Daoy (cell line): ENCODE measurements at regions not wholly inside any gene's neighbourhood (a gene's known extent, or its start where the extent isn't known, plus 50 kb on each side); places are given as distances from the start of the nearest gene placed in this dataset.
"Not testable (repeated sequence)": the region's sequence is repeated elsewhere in the genome, so short reads cannot be mapped to it uniquely, and the experiment has no call there.

Experiments
- DNase-seq: peaks from one replicate; pipeline ENCODE4 v3.0.0-alpha.2; 2015; ENCODE audit warnings: low read depth

DNA sequence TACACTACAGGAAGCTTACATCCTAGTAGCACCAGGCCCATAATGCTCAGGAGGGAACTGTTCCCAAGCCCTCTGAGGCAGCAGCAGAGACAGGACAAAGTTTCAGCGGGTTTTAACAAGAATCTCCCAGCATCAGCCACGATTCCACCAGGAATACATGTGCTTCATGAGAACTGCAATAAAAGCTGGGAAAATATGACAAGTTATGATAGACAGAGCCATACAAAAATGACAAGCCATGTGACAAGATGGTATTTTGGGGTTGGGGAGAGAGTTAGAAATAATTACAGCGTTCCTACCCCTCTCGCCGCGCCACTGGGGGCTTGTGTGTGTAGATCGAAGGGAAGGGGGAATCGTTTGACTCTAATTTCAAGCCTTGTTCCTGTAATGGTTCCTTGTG is 112.7 kb upstream of the CTBP2 start:
- no peak for DNase-seq

DNA sequence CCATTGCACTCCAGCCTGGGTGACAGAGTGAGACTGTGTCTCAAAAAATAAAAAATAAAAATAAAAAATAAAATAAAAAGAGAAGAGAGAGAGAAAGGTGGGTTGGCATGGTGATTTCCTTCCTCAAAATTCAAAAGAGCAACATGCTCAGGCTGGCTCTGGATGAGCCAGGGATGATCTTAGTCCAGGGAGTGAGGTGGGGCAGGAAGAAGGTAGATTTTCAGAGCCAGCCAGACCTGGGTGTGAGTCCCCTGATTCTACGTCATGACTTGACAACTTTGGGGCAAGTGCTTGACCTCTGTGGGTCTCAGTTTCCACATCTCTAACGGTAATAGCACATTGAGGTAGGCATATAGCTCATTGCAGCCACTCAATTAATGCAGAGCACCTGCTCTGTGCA is 109.4 kb upstream of the CTBP2 start:
- DNase-seq = no peak

GRCh38 chr10:125266966-125267365 is 106.6 kb upstream of the CTBP2 start:
- no peak for DNase-seq

DNA sequence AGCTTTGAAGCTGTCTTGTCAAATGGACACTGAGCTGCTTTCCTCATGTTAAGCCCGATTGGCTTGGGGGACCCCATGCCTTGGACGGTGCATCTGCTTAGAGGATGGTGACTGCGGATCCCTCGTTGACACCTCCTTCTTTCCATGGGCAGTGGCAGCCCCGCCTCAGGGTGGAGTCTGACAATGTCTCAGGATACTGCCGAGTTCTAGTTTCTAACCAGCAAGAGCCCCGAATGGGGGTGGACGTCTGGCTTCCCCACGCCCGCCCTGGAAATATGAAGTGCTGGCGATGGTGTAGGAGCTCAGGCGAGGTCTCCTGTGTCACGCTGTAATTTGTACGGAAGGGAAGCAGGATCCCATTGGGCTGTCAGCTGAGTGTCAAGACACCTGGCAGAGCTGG is 106.2 kb upstream of the CTBP2 start:
- DNase-seq = no peak

- no peak for DNase-seq
These were observed 105.2 kb upstream of the CTBP2 start for GRCh38 chr10:125265579-125265955.

- no peak for DNase-seq
These were observed 104.6 kb upstream of the CTBP2 start for GRCh38 chr10:125264757-125265578.

DNA sequence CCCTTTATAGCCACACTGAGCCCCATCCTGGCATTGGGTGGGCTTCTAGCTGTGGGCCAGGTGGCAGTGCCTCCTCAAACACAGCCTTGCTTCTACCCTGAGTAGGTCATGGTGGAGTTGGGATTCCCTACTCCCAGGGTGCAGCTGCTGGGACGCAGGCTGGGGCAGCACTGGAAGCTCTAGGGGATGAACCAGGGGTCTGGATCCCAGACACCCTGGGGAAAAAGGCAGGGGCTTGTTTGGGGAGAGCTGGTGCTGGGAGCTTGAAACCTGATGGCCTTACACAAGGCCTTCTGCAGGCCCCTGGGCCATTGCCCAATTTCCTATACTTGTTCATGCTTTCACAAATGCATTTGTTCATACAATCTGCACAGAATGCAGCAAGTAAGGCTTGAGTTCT is 103.7 kb upstream of the CTBP2 start:
- no peak for DNase-seq

DNA sequence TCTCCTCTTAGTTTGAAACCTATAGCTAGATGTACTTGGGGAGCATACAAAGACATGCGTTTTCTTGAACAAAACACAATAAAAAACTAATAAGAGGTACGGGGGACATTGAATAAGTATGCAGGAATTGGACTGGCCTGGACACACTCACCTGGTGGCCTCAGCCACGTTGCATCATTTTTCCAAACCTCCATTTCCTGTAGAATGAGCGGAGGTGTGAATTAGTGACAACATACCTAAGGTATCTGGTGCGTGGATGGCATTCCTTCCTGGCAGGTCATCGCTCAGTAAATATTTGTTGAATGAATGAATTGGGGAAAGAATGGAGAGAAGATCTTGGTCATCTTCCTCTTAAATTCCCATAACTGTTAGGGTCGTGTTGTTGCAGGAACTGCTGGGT is 103.2 kb upstream of the CTBP2 start:
- peak; percentile 45 for DNase-seq

GRCh38 chr10:125262920-125263319 is 102.6 kb upstream of the CTBP2 start:
- no peak for DNase-seq

- DNase-seq = no peak
These were observed 102.0 kb upstream of the CTBP2 start for GRCh38 chr10:125262409-125262808.

DNA sequence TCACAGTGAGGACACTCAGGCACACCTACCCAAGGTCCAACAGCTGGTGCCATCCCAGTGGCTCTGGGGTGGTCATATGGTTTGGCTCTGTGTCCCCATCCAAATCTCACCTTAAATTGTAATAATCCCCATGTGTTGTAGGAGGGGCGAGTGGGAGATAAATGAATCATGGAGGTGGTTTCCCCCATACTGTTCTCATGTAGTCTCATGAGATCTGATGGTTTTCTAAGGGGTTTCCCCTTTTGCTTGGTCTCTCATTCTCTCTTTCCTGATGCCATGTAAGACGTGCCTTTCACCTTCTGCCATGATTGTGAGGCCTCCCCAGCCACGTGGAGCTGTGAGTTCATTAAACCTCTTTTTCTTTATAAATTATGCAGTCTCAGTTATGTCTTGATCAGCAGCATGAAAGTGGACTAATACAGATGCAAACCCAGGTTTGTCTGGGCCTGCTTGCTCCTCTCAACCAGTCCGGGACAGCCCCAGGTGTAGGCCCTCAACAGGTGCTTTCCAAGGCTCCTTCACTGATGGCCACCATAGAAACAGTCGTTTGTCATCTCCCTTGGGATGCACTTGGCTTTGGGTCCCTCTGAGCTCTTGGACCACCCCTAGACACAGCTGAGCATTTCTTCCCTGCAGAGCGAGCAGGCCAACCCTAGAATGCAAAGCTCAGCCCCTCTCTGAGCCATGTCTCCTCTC is 101.3 kb upstream of the CTBP2 start:
- DNase-seq = no peak

DNA sequence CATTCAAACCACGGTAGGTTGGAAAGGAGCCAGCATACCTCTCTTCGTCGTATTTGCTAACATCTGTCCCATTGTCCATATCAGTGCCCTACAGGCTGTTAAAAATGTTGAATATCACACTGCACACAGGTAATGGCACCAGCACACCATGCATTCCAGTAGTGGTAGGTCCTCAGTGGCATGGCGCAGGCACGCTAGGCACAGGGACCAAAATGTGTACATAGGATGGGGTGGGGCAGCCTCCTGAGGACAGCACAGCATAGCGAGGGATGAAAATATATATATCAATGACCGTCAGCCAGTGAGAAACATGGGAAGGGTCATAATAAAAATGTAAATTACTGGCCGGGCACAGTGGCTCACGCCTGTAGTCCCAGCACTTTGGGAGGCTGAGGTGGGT is 99.9 kb upstream of the CTBP2 start:
- no peak for DNase-seq

DNA sequence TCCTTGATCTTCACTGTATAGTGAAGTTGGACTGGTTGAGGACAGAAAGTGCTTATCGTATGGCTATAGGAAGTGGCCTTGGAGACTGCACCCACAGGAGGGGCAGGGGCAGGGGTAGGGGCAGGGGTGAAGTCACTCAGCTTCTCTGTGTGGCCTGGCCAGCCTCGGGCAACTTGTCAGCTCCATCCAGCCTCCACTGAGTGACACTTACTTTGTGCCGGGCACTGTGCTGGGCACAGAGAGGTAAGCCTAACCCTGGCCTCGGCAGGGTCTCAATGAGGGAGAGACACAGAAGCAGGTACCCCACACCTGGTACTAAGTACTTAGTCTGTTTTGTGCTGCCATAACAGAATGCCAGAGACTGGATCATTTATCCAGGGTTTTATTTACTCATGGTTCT is 99.3 kb upstream of the CTBP2 start:
- DNase-seq = no peak

DNA sequence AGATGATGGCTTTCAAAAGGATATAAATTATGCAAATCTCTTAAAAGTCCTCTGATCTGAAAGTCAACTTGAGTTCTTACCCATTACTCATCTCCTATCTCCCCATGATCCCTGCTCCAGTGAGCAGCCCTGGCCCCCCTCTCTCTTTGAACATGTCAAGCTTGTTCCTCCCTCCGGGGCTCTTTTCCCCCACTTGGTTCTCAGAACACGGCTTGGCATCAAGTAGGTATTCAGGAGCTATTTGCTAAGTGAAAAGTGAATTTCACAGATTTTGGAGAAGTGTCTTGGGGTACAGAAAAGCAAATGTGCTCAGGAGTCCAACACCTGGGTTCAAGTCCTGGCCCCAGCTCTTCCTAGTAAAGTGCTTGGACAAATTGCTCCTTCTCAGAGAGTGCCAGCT is 98.3 kb upstream of the CTBP2 start:
- no peak for DNase-seq

- no peak for DNase-seq
These were observed 97.3 kb upstream of the CTBP2 start for GRCh38 chr10:125257521-125258108.

DNA sequence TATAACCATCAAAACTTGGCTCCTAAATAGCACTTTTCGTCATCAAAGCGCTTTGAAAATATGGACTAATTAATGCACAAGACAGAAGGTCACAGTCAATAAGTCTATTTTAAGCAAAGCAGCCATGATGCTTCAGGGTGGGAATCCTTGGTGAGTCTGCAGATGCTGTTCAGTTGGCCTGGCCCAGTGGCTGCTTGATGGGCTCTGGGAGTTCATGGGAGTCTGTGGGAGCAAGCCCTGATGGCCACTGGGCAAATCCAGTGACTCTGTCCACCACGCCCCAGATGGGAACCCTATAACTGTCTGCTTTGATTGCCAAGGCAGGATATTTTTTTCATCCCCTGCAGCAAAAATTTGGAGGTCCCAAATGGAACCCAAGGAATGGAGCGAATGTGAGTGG is 95.7 kb upstream of the CTBP2 start:
- DNase-seq = no peak

DNA sequence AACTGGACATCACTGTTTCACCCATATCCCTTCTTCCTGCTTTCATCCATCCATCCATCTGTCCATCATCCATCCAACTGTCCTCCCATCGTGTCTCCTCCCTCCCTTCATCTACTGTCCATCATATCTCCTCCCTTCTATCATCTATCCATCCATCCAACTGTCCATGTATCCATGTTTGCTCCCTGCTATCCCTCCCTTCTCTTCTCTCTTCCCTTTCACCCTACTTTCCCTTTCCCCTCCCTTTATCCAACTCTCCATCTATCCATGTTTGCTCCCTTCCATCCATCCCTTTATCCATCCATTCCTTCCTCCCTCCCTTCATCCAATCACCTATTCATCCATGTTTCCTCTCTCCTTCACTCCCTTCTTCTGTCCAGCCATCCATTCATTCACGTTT is 92.6 kb upstream of the CTBP2 start:
- no peak for DNase-seq

DNA sequence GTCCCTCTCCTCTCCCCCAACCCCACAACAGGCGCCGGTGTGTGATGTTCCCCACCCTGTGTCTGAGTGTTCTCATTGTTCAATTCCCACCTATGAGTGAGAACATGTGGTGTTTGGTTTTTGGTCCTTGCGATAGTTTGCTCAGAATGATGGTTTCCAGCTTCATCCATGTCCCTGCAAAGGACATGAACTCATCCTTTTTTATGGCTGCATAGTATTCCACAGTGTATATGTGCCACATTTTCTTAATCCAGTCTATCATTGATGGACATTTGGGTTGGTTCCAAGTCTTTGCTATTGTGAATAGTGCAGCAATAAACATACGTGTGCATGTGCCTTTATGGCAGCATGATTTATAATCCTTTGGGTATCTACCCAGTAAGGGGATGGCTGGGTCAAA is 90.5 kb upstream of the CTBP2 start:
- DNase-seq = not testable (repeated sequence)

DNA sequence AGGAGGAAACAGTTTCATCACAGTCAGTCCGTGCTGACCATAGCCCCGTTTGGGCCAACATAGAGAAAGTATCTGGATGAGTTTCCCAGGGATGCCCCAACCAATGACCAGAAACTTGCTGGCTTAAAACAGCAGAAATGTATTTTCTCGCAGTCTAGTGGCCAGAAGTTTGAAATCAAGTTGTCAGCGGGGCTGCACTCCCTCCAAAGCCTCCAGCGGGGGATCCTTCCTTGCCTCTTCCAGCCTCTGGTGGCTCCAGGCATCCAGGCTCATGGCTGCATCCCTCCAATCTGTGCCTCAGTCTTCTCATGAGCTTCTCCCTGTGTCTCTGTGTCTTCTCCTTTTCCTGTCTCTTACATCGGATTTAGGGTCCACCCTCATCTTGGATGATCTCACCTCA is 89.6 kb upstream of the CTBP2 start:
- DNase-seq = no peak

GRCh38 chr10:125248489-125248888 is 88.1 kb upstream of the CTBP2 start:
- no peak for DNase-seq

- no peak for DNase-seq
These were observed 87.2 kb upstream of the CTBP2 start for GRCh38 chr10:125247576-125247975.

- no peak for DNase-seq
These were observed 83.3 kb upstream of the CTBP2 start for GRCh38 chr10:125243532-125244253.

DNA sequence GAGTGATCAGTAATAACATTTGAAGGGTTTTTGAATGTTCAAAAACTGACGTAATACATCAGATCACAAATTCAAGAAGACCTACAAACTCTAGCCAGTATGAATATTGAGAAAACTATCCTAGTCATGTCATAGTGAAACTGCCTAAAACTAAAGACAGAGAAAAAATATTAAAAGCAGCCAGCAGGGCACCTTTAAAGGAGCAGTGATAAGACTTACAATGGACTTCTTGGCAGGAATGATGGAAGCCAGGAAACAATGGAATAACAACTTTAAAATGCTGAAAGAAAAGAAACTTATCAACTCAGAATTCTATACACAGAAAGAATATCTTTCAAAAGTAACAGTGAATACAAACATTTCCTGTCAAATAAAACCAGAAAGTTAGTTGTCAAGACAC is 78.3 kb upstream of the CTBP2 start:
- no peak for DNase-seq
